Tibial nerve (tissue), 3 donors: ENCODE measurements at regions not wholly inside any gene's neighbourhood (a gene's known extent, or its start where the extent isn't known, plus 50 kb on each side); places are given as distances from the start of the nearest gene placed in this dataset.

Experiments
- POLR2A ChIP-seq, 2 donors: fragments of 450-650 bp; IDR thresholded peaks; one replicate each; pipeline ENCODE4 v1.6.1; 2017; ENCODE audit warnings: antibody characterized with exemption in 2 of 2, mild to moderate bottlenecking in 2 of 2, moderate library complexity in 2 of 2
- TF ChIP-seq, protein P1 (sequence below), 5 experiments: fragments of 200-600 bp in 3 of 5; fragments of 450-650 bp in 2 of 5; sonication (generic) in 3 of 5; IDR thresholded peaks; one replicate each; pipeline ENCODE4 v1.5.1; 2016 to 2019; ENCODE audit warnings: antibody characterized with exemption in 5 of 5, mild to moderate bottlenecking in 3 of 5, moderate library complexity in 2 of 5

DNA sequence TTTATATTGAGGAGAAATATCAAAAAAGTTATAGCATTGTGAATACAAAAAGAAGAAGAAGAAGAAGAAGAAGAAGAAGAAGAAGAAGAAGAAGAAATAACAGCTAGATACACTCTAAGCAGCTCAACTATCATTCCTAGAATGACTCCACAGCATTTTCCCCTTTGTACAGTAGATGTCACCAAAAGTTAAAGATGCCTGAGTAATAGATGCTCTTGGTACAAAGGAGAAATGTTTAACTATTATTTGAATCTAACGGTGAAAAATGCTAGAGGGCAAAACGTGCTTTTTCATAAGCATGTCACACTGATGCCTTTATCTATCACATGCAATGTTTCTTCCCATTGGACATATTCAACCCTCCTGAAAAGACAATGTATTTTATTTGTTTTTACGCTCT is 178.4 kb upstream of the GPRIN3 start:
- TF ChIP-seq, protein P1, sequence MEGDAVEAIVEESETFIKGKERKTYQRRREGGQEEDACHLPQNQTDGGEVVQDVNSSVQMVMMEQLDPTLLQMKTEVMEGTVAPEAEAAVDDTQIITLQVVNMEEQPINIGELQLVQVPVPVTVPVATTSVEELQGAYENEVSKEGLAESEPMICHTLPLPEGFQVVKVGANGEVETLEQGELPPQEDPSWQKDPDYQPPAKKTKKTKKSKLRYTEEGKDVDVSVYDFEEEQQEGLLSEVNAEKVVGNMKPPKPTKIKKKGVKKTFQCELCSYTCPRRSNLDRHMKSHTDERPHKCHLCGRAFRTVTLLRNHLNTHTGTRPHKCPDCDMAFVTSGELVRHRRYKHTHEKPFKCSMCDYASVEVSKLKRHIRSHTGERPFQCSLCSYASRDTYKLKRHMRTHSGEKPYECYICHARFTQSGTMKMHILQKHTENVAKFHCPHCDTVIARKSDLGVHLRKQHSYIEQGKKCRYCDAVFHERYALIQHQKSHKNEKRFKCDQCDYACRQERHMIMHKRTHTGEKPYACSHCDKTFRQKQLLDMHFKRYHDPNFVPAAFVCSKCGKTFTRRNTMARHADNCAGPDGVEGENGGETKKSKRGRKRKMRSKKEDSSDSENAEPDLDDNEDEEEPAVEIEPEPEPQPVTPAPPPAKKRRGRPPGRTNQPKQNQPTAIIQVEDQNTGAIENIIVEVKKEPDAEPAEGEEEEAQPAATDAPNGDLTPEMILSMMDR (IDR thresholded peaks at IDR 0.05): no peak
- TF ChIP-seq POLR2A (IDR thresholded peaks at IDR 0.05): no peak
